ENCODE measurements at regions not wholly inside any gene's neighbourhood (a gene's known extent, or its start where the extent isn't known, plus 50 kb on each side); places are given as distances from the start of the nearest gene placed in this dataset.
A peak's percentile ranks its signal among the peaks of the same experiment; 100 is the strongest.

GRCh38 chr7:17184805-17185689, 113.4 kb upstream of the AHR start:
- H3K27ac ChIP-seq (ENCODE audit: extremely low read length, insufficient read depth, low read length), result peak overlapping the region; percentile 83
- no peaks in the 10 kb centered on the region for H3K36me3 ChIP-seq (replicated peaks in 1 of 2; ENCODE audit: control insufficient read depth in 1 of 2, insufficient read depth in 2 of 2, low read length in 2 of 2)
- H3K79me2 ChIP-seq (ENCODE audit: insufficient read depth, low read length), result no peaks in the 10 kb centered on the region
- FAIRE-seq, result peak; percentile 40
- H3K9ac ChIP-seq (ENCODE audit: insufficient read depth, low read depth, low read length), result 0 out of 2 replicates have a peak overlapping the region, but pooled peaks have one; percentile 14
- in situ Hi-C loops (cut with HindIII; ENCODE audit: extremely low pct_ligation_motif_present, low pct_unique_long_range_greater_than_20kb) (no loop called here), intact Hi-C loops (cut with micrococcal nuclease; ENCODE audit: unreplicated experiment) (loop anchor here (1.0 to 2.0 kb wide), 4 partner anchors 21 to 113 kb away; partner anchors contain the start of gene AHR)
- no peak overlapping the region for H2AFZ ChIP-seq (ENCODE audit: low read length)
- H3K27me3 ChIP-seq (ENCODE audit: control insufficient read depth in 1 of 2, insufficient read depth in 2 of 2, low read length in 2 of 2), result no peaks in the 10 kb centered on the region
- 15% methylated on average over 4 of the region's 4 CpGs for WGBS (ENCODE audit: low lambda C conversion rate)
- H3K9me3 ChIP-seq (ENCODE audit: low read length), result no peaks in the 10 kb centered on the region
- H3K4me3 ChIP-seq (replicated peaks in 1 of 3; ENCODE audit: insufficient read depth in 1 of 3, low read depth in 2 of 3, low read length in 3 of 3), result no peak overlapping the region; a peak in 1 of 6 replicates
- BruUV-seq (replicated peaks), result no TSS peak
- ATAC-seq, result peak; percentile 98
- ChIA-PET CTCF (ENCODE audit: low intra/inter-chr PET ratio, low total read pairs) (no interaction called here), POLR2A (interaction anchor here (0.6 to 2.1 kb wide), 6 partner anchors 10 to 195 kb away, joined by 3 to 10 read pairs (median 4); no protein-coding TSS in a partner anchor)
- H3K4me1 ChIP-seq (ENCODE audit: insufficient read depth, low read length), result peaks cover 43% of the 10 kb centered on the region
- no peaks in the 10 kb centered on the region for H4K20me1 ChIP-seq (ENCODE audit: insufficient read depth, low read length)
- DNase-seq (ENCODE audit: low spot score), result peak; percentile 94
- peak overlapping the region; percentile 43 for H3K4me2 ChIP-seq (ENCODE audit: low read depth, low read length)
- TF ChIP-seq MIXL1 (CRISPR knock-in tag; IDR thresholded peaks at IDR 0.05) (peak; percentile 88), MEIS1 (CRISPR knock-in tag; IDR thresholded peaks at IDR 0.05; ENCODE audit: borderline replicate concordance) (peak; percentile 66; the same call in 1 of the 2 replicates), ZNF253 (CRISPR knock-in tag; IDR thresholded peaks at IDR 0.05; ENCODE audit: borderline replicate concordance) (no peak), ZNF720 (CRISPR knock-in tag; IDR thresholded peaks at IDR 0.05) (no peak), ISL2 (CRISPR knock-in tag; IDR thresholded peaks at IDR 0.05) (peak; percentile 98), SOX13 (IDR thresholded peaks at IDR 0.05) (peak; percentile 45; the same call in 1 of the 2 replicates), SOX13 (CRISPR knock-in tag; conservative IDR thresholded peaks at IDR 0.05 in 1 of 2, IDR thresholded peaks at IDR 0.05 in 1 of 2) (peak in 1 of 2 experiments; percentile 89; a peak in 2 of 4 replicates), NFIC (IDR thresholded peaks at IDR 0.05; ENCODE audit: low read length) (peak; percentile 96), BRD4 (CRISPR knock-in tag; IDR thresholded peaks at IDR 0.05) (no peak), HNRNPL (IDR thresholded peaks at IDR 0.05; ENCODE audit: low read depth, low read length) (no peak), ZMAT5 (CRISPR knock-in tag; IDR thresholded peaks at IDR 0.05; ENCODE audit: borderline replicate concordance, low read depth) (no peak), ZNF850 (CRISPR knock-in tag; conservative IDR thresholded peaks at IDR 0.05) (no peak), ZBTB4 (CRISPR knock-in tag; IDR thresholded peaks at IDR 0.05; ENCODE audit: borderline replicate concordance) (no peak), KDM1A (CRISPR knock-in tag; IDR thresholded peaks at IDR 0.05) (no peak), RAD21 (CRISPR knock-in tag; IDR thresholded peaks at IDR 0.05) (0 out of 2 replicates have a peak, but pooled peaks have one; percentile 21), HHEX (CRISPR knock-in tag; IDR thresholded peaks at IDR 0.05) (peak; percentile 53; the same call in 1 of the 2 replicates), KDM5B (CRISPR knock-in tag; IDR thresholded peaks at IDR 0.05; ENCODE audit: borderline replicate concordance) (no peak), CBX2 (IDR thresholded peaks at IDR 0.05; ENCODE audit: low read depth, low read length) (no peak), CBX2 (CRISPR knock-in tag; IDR thresholded peaks at IDR 0.05; ENCODE audit: low read depth) (no peak)
- TF ChIP-seq, protein P1, sequence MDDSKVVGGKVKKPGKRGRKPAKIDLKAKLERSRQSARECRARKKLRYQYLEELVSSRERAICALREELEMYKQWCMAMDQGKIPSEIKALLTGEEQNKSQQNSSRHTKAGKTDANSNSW (CRISPR knock-in tag; IDR thresholded peaks at IDR 0.05; ENCODE audit: borderline replicate concordance), result no peak

All from HepG2 (cell line).